A549 (cell line): ENCODE measurements at regions not wholly inside any gene's neighbourhood (a gene's known extent, or its start where the extent isn't known, plus 50 kb on each side); places are given as distances from the start of the nearest gene placed in this dataset.

Source experiments
- ATAC-seq, 2 experiments: fragments of 200-7000 bp in 1 of 2; fragments of >200 bp in 1 of 2; cut with Nextera tagmentation in 1 of 2; cut with Tn5 transposase in 1 of 2; 3 replicates each; pipeline versions ENCODE4 v1.8.0 to v1.9.1; 2018 to 2020; ENCODE audit warnings: mild to moderate bottlenecking in 1 of 2, moderate library complexity in 1 of 2
- CTCF ChIA-PET: fragments of 300-600 bp; sonication (Branson Sonifier 250); formaldehyde crosslinking; extraction: SDS; loops from one replicate; lab custom pipeline; 2021; ENCODE audit warnings: antibody characterized with exemption, inconsistent platforms; lab: Yijun Ruan, JAX
- POLR2A ChIA-PET: fragments of 350-600 bp; formaldehyde crosslinking; extraction: SDS; loops from one replicate; lab custom pipeline; 2021; ENCODE audit warnings: antibody characterized with exemption, inconsistent platforms; lab: Yijun Ruan, JAX
- DNase-seq, 2 experiments: peaks; one replicate each; pipeline versions ENCODE4 v3.0.0 to v3.0.0-alpha.2; 2011 to 2016; ENCODE audit warnings: low read depth in 1 of 2, low spot score in 1 of 2
- FAIRE-seq: peaks from 2 replicates; lab custom pipeline; 2011; peaks lifted over from hg19 to GRCh38; lab: Jason Lieb, UNC
- H3K27ac ChIP-seq, 2 experiments: fragments of >200 bp; sonication (Bioruptor Twin); formaldehyde crosslinking; 3 replicates each; pipeline ENCODE4 v1.5.1; 2016 to 2017
- H3K4me1 ChIP-seq: fragments of >200 bp; sonication (Bioruptor Twin); formaldehyde crosslinking; 3 replicates; pipeline ENCODE4 v1.6.1; 2016
- H3K4me2 ChIP-seq: fragments of >200 bp; sonication (Bioruptor Twin); formaldehyde crosslinking; 3 replicates; pipeline ENCODE4 v1.6.1; 2016
- H3K4me3 ChIP-seq: fragments of >200 bp; sonication (Bioruptor Twin); formaldehyde crosslinking; 3 replicates; pipeline ENCODE4 v1.5.1; 2016
- H3K9me3 ChIP-seq: fragments of >200 bp; sonication (Bioruptor Twin); formaldehyde crosslinking; 3 replicates; pipeline ENCODE4 v1.6.1; 2016
- CHD2 ChIP-seq: fragments of 150-350 bp; IDR thresholded peaks from 2 replicates; pipeline ENCODE4 v1.6.1; 2014; ENCODE audit warnings: low read length; ENCODE audit not compliant: partially characterized antibody
- CHD4 ChIP-seq: fragments of 200-600 bp; sonication (generic); IDR thresholded peaks from 2 replicates; pipeline ENCODE4 v1.6.1; 2016; ENCODE audit warnings: antibody characterized with exemption, mild to moderate bottlenecking, borderline replicate concordance
- EHMT2 ChIP-seq: fragments of 200-600 bp; sonication (generic); IDR thresholded peaks from 2 replicates; pipeline ENCODE4 v1.6.1; 2016; ENCODE audit warnings: antibody characterized with exemption, low read depth, mild to moderate bottlenecking, moderate library complexity
- EP300 ChIP-seq, 2 experiments: fragments of >200 bp; sonication (Bioruptor Twin); formaldehyde crosslinking; IDR thresholded peaks; 2 replicates in 1 of 2; 3 replicates in 1 of 2; pipeline ENCODE4 v1.6.1; 2016 to 2017
- FOSL2 ChIP-seq, 2 experiments: fragments of 450-650 bp in 1 of 2; fragments of >200 bp in 1 of 2; sonication (Bioruptor Twin) in 1 of 2; formaldehyde crosslinking; IDR thresholded peaks; 2 replicates each; pipeline versions ENCODE4 v1.5.0 to v1.6.1; 2016 to 2020; ENCODE audit warnings: mild to moderate bottlenecking in 1 of 2, moderate library complexity in 1 of 2
- HDAC2 ChIP-seq: fragments of 200-600 bp; sonication (generic); IDR thresholded peaks from 2 replicates; pipeline ENCODE4 v1.6.1; 2016
- KDM5A ChIP-seq: fragments of 200-600 bp; sonication (generic); IDR thresholded peaks from 2 replicates; pipeline ENCODE4 v1.6.1; 2016; ENCODE audit warnings: antibody characterized with exemption, mild to moderate bottlenecking
- MAFK ChIP-seq: fragments of 450-650 bp; IDR thresholded peaks from 2 replicates; pipeline ENCODE4 v1.6.1; 2014; ENCODE audit not compliant: partially characterized antibody
- NFE2L2 ChIP-seq: fragments of 150-350 bp; conservative IDR thresholded peaks from 2 replicates; pipeline ENCODE4 v1.6.1; 2014; ENCODE audit warnings: low read length
- NR3C1 ChIP-seq: fragments of >200 bp; sonication (Bioruptor Twin); formaldehyde crosslinking; IDR thresholded peaks from 3 replicates; pipeline ENCODE4 v1.6.1; 2017
- RAD21 ChIP-seq, 2 experiments: fragments of >200 bp in 1 of 2; sonication (Bioruptor Twin) in 1 of 2; formaldehyde crosslinking in 1 of 2; IDR thresholded peaks in 1 of 2; conservative IDR thresholded peaks in 1 of 2; 2 replicates in 1 of 2; 3 replicates in 1 of 2; pipeline ENCODE4 v1.6.1; 2012 to 2018; ENCODE audit warnings: inconsistent platforms in 1 of 2
- RFX5 ChIP-seq: fragments of 450-650 bp; IDR thresholded peaks from 2 replicates; pipeline ENCODE4 v1.7.1; 2014; ENCODE audit warnings: antibody characterized with exemption, mild to moderate bottlenecking, moderate library complexity
- SMC3 ChIP-seq: fragments of >200 bp; sonication (Bioruptor Twin); formaldehyde crosslinking; IDR thresholded peaks from 3 replicates; pipeline ENCODE4 v1.6.1; 2018; ENCODE audit warnings: inconsistent platforms
- ZNF302 ChIP-seq: fragments of 250-450 bp; sonication (Bioruptor Pico); IDR thresholded peaks from 2 replicates; pipeline ENCODE4 v1.9.0; 2021; ENCODE audit warnings: inconsistent platforms, mild to moderate bottlenecking, moderate library complexity
- WGBS: methylation state at CpG from one replicate; pipeline ENCODE4 v1.1.6; 2017; ENCODE audit errors: missing lambda C conversion rate; 5-methylcytosine and 5-hydroxymethylcytosine counted together
- TF ChIP-seq, protein P1 (sequence below): IDR thresholded peaks from 2 replicates; pipeline ENCODE4 v1.6.1; 2012
- TF ChIP-seq, protein P2 (sequence below): fragments of 250-450 bp; sonication (Bioruptor Pico); IDR thresholded peaks from 2 replicates; pipeline ENCODE4 v1.5.0; 2021; ENCODE audit warnings: mild to moderate bottlenecking, moderate library complexity, borderline replicate concordance
- TF ChIP-seq, protein P3 (sequence below): fragments of 250-450 bp; sonication (Bioruptor Pico); IDR thresholded peaks from 2 replicates; pipeline ENCODE4 v1.5.0; 2020; ENCODE audit warnings: low read depth, mild to moderate bottlenecking, moderate library complexity
- TF ChIP-seq, protein P4 (sequence below): fragments of 200-600 bp; sonication (generic); IDR thresholded peaks from 2 replicates; pipeline ENCODE4 v1.6.1; 2016; ENCODE audit warnings: antibody characterized with exemption, mild to moderate bottlenecking, moderate library complexity
- TF ChIP-seq, protein P5 (sequence below): fragments of >200 bp; sonication (Bioruptor Twin); formaldehyde crosslinking; IDR thresholded peaks from 3 replicates; pipeline ENCODE4 v1.5.1; 2016
- TF ChIP-seq, protein P6 (sequence below): IDR thresholded peaks from 2 replicates; pipeline ENCODE4 v1.6.1; 2012; ENCODE audit warnings: low read depth, borderline replicate concordance

DNA sequence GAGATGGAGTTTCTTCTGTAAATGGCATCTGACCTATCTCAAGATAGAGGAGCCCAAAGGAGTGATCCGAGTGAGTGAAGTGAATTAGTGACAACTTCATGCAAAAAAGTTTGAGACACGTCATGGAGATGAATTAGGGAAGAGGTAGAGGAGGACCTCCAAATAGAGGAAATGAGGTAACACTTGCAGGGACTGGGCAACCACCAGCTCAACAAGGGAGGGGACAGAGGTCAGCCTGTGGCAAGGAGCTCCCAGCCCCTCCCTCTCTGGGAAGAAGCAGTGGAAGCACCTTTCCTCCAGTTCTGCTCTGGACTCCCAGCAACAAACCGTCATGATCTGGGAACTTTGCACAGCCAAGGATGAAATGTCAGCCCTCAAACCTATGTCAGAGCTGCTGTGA is 83.5 kb upstream of the IKZF1 start:
- no peak for ATAC-seq
- POLR2A ChIA-PET, result no interaction called here
- no peak overlapping the region for H3K4me2 ChIP-seq
- CTCF ChIA-PET, result no interaction called here
- no peak overlapping the region for H3K27ac ChIP-seq
- WGBS, result 3% methylated on average over 3 of the region's 3 CpGs
- 0 out of 3 replicates have a peak, but pooled peaks cover 2% of the 10 kb centered on the region for H3K9me3 ChIP-seq
- TF ChIP-seq, protein P1, sequence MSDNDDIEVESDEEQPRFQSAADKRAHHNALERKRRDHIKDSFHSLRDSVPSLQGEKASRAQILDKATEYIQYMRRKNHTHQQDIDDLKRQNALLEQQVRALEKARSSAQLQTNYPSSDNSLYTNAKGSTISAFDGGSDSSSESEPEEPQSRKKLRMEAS, result no peak
- TF ChIP-seq ZNF302, result no peak
- TF ChIP-seq RFX5, result no peak
- TF ChIP-seq HDAC2, result no peak
- TF ChIP-seq CHD2, result no peak
- TF ChIP-seq, protein P2, sequence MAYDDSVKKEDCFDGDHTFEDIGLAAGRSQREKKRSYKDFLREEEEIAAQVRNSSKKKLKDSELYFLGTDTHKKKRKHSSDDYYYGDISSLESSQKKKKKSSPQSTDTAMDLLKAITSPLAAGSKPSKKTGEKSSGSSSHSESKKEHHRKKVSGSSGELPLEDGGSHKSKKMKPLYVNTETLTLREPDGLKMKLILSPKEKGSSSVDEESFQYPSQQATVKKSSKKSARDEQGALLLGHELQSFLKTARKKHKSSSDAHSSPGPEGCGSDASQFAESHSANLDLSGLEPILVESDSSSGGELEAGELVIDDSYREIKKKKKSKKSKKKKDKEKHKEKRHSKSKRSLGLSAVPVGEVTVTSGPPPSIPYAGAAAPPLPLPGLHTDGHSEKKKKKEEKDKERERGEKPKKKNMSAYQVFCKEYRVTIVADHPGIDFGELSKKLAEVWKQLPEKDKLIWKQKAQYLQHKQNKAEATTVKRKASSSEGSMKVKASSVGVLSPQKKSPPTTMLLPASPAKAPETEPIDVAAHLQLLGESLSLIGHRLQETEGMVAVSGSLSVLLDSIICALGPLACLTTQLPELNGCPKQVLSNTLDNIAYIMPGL (CRISPR knock-in tag), result no peak
- TF ChIP-seq, all 56 proteins: peak for 0
- DNase-seq (no peak), FAIRE-seq (no peak)
- Histone ChIP-seq H3K4me3 (no peak overlapping the region), H3K4me1 (no peaks in the 10 kb centered on the region)

DNA sequence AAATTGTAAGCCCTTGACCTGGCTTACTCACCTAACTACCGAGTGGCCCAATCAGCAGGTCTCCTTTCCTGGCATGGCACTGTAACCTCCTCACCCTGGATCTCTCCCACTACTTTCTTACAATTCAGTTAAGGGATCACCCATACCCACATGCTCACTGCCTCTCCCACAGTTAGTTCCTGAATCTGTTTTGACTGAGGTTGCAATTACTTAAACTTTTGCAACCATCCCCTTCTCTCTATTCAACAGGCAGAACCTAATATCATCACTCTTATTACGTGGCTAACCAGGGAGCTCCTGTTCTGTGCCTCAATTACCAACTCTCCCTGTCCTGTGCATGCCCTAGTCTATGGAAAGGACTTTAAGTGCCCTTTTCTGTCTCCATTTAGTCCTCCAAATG is 84.2 kb upstream of the IKZF1 start:
- ChIA-PET POLR2A (no interaction called here), CTCF (no interaction called here)
- DNase-seq (no peak), ATAC-seq (no peak), FAIRE-seq (no peak)
- Histone ChIP-seq H3K27ac (no peak overlapping the region), H3K4me3 (no peak overlapping the region), H3K4me1 (no peaks in the 10 kb centered on the region), H3K9me3 (0 out of 3 replicates have a peak, but pooled peaks cover 2% of the 10 kb centered on the region), H3K4me2 (no peak overlapping the region)
- 0% methylated on average over 2 of the region's 2 CpGs for whole genome bisulfite sequencing
- no peak for TF ChIP-seq ZNF302

DNA sequence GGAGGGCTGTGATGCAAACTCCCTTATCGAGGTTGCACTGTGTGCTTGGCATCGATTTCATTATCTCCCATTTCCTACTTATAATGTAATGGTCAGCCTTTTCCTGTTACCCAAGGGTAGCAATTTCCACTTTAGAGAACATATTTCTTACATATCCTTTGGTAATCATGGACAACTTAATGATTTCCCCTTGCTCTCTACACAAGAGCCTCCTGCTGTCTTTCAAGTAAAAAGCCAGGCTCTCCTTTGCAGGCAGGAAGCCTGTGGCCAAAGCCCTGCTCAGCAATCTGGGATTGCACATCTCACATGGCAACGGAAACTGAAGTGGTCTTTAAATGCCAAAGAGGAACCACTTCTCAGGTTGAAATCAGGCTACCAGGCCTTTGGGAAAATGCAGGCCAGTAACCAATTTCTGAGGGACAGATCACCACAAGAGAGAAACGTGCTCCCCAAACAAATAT is 86.7 kb upstream of the IKZF1 start:
- FAIRE-seq, result no peak
- WGBS, result 1% methylated on average over 4 of the region's 4 CpGs
- ATAC-seq, result no peak
- DNase-seq, result no peak
- ChIA-PET CTCF (interaction anchor here (2.4 kb wide), 1 partner anchor 11 kb away, joined by 6 read pairs; no protein-coding TSS in a partner anchor), POLR2A (no interaction called here)
- no peak overlapping the region for H3K27ac ChIP-seq
- H3K9me3 ChIP-seq, result 0 out of 3 replicates have a peak, but pooled peaks cover 2% of the 10 kb centered on the region
- H3K4me1 ChIP-seq, result no peaks in the 10 kb centered on the region
- no peak overlapping the region for H3K4me3 ChIP-seq
- no peak overlapping the region for H3K4me2 ChIP-seq
- TF ChIP-seq, protein P3, sequence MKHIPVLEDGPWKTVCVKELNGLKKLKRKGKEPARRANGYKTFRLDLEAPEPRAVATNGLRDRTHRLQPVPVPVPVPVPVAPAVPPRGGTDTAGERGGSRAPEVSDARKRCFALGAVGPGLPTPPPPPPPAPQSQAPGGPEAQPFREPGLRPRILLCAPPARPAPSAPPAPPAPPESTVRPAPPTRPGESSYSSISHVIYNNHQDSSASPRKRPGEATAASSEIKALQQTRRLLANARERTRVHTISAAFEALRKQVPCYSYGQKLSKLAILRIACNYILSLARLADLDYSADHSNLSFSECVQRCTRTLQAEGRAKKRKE, result no peak
- TF ChIP-seq, protein P4, sequence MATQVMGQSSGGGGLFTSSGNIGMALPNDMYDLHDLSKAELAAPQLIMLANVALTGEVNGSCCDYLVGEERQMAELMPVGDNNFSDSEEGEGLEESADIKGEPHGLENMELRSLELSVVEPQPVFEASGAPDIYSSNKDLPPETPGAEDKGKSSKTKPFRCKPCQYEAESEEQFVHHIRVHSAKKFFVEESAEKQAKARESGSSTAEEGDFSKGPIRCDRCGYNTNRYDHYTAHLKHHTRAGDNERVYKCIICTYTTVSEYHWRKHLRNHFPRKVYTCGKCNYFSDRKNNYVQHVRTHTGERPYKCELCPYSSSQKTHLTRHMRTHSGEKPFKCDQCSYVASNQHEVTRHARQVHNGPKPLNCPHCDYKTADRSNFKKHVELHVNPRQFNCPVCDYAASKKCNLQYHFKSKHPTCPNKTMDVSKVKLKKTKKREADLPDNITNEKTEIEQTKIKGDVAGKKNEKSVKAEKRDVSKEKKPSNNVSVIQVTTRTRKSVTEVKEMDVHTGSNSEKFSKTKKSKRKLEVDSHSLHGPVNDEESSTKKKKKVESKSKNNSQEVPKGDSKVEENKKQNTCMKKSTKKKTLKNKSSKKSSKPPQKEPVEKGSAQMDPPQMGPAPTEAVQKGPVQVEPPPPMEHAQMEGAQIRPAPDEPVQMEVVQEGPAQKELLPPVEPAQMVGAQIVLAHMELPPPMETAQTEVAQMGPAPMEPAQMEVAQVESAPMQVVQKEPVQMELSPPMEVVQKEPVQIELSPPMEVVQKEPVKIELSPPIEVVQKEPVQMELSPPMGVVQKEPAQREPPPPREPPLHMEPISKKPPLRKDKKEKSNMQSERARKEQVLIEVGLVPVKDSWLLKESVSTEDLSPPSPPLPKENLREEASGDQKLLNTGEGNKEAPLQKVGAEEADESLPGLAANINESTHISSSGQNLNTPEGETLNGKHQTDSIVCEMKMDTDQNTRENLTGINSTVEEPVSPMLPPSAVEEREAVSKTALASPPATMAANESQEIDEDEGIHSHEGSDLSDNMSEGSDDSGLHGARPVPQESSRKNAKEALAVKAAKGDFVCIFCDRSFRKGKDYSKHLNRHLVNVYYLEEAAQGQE, result no peak
- no peak for TF ChIP-seq RAD21 (conservative IDR thresholded peaks at IDR 0.05 in 1 of 2, IDR thresholded peaks at IDR 0.05 in 1 of 2)
- TF ChIP-seq NFE2L2, result no peak
- TF ChIP-seq, protein P5, sequence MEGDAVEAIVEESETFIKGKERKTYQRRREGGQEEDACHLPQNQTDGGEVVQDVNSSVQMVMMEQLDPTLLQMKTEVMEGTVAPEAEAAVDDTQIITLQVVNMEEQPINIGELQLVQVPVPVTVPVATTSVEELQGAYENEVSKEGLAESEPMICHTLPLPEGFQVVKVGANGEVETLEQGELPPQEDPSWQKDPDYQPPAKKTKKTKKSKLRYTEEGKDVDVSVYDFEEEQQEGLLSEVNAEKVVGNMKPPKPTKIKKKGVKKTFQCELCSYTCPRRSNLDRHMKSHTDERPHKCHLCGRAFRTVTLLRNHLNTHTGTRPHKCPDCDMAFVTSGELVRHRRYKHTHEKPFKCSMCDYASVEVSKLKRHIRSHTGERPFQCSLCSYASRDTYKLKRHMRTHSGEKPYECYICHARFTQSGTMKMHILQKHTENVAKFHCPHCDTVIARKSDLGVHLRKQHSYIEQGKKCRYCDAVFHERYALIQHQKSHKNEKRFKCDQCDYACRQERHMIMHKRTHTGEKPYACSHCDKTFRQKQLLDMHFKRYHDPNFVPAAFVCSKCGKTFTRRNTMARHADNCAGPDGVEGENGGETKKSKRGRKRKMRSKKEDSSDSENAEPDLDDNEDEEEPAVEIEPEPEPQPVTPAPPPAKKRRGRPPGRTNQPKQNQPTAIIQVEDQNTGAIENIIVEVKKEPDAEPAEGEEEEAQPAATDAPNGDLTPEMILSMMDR, result no peak
- no peak for TF ChIP-seq FOSL2 (IDR thresholded peaks at IDR 0.05)
- no peak for TF ChIP-seq FOSL2 (CRISPR knock-in tag; IDR thresholded peaks at IDR 0.05)
- no peak for TF ChIP-seq EHMT2
- no peak for TF ChIP-seq EP300 (IDR thresholded peaks at IDR 0.05)
- TF ChIP-seq, protein P6, sequence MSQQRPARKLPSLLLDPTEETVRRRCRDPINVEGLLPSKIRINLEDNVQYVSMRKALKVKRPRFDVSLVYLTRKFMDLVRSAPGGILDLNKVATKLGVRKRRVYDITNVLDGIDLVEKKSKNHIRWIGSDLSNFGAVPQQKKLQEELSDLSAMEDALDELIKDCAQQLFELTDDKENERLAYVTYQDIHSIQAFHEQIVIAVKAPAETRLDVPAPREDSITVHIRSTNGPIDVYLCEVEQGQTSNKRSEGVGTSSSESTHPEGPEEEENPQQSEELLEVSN, result no peak
- TF ChIP-seq, protein P2 (CRISPR knock-in tag), result no peak
- TF ChIP-seq SMC3, result no peak
- no peak for TF ChIP-seq MAFK
- TF ChIP-seq NR3C1, result no peak
- no peak for TF ChIP-seq HDAC2
- TF ChIP-seq CHD4, result no peak
- no peak for TF ChIP-seq KDM5A
